ENCODE measurements at regions not wholly inside any gene's neighbourhood (a gene's known extent, or its start where the extent isn't known, plus 50 kb on each side); places are given as distances from the start of the nearest gene placed in this dataset.

DNA sequence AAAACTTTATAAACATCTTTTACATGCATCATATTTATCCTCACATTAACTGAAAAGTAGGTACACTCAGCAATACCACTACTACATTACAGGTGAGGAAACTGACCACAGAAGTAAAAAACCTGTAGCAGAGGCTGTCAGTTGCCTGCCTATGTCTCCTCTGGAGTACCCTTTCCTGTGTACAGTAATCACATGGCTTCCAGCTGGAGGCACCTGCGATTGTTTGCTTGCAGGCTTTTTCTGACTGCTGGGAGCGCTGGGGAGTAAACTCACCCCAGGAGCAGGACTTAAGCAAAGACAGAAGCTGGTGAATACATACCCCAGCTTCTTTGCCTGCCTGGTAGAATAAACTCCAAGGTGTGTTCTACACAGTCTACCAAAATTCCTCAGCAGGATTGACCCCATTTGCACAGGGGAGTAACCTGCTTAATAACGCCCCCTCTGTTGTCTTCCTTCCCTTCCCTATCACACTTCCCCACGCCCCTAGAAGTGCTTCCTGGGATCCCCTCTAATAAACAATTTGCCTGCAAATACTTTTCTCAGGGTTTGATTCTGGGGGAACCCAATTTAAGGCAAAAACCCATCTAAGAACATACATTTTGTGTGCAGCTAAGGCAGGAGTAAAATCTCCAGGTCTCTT, 138.9 kb downstream of the PTH2R start:
- no peak for DNase-seq

DNA sequence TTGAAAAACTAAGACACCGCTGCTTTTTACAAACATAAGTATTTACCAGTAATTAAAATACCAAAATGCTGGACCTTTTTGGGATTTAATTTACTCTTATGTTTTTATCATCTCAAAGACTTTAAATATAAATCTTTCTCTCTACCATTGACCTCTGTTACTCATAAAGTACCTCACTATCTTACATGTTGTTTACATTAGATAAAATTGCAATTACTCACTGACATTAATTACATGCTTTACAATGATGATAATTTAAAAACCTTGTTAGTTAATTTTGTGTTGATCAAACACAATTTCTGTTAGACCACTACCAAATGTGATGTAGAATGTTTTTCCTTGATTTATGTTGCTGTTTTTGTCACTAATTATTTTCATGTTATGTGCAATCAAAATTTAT, 139.5 kb downstream of the PTH2R start:
- DNase-seq: no peak

GRCh38 chr2:208546860-208547650, 140.5 kb downstream of the PTH2R start:
- DNase-seq: no peak

- DNase-seq: no peak
Observed at GRCh38 chr2:208548700-208549099, 142.1 kb downstream of the PTH2R start.

DNA sequence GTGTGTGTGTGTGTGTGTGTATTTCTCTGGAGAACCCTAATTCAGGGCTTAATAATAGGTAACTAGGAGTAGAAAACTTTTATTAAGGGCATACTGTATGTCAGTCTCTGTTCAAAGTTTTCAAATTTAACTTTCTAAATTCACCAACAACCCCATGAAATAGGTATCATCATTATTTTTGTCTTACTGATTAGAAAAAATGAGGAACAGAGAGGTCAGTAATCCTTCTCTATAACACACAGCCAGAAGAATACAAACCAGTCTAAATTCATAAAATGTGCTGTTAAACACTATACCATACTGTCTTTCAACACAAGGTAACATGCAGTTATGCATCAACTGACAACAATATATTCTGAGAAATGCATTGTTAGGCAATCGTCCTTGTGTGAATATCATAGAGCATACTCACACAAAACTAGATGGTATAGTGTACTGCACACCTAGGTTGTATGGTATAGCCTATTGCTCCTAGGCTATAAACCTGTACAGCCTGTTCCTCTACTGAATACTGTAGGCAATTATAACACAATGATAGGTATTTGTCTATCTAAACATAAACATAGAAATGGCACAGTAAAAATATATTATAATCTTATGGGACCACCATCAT, 143.1 kb downstream of the PTH2R start:
- no peak for DNase-seq

DNA sequence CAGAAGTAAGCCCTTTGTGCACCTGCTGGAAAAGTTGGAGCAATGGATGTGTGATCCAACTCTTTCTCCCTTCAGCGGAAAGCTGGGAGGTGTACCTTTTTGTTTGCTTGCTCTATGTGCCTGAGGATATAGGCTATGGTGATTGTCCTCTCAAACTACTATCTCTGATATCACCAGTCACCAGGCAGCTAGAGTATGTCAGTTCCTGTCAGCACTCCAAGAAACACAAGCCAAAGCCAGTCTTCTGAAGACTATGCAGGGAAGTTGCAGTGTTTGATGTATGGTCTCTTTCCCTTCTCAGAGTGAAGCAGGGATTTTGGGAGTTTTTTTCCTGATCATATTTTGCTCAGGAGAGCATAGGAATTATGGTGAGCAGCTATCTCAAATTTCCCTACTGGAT, 146.4 kb downstream of the PTH2R start:
- DNase-seq: no peak

GRCh38 chr2:208556983-208557484, 150.4 kb downstream of the PTH2R start:
- DNase-seq: no peak

GRCh38 chr2:208565690-208566416, 159.3 kb downstream of the PTH2R start:
- DNase-seq: no peak

GRCh38 chr2:208568203-208568602, 161.6 kb downstream of the PTH2R start:
- DNase-seq: no peak

GRCh38 chr2:208570066-208570465, 163.5 kb downstream of the PTH2R start:
- DNase-seq: no peak

GRCh38 chr2:208570851-208571763, 164.5 kb downstream of the PTH2R start:
- no peak for DNase-seq

DNA sequence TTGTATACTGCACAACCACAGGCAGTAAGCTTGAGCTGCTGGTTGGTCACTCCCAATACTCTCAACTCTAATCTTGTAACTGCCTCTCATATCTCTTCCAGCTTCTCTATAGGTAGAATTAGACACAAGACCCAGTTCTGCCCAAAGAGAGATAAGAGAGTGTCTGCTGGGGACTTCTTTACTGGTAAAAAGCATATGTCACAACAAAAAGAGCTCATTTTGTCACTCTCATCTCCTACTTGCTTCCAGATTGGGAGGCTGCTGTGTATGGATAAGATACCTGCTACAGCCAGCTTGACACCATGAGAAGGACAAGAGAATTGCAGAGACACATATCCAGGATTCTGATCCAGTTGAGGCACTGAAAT, 165.2 kb downstream of the PTH2R start:
- DNase-seq: no peak

DNA sequence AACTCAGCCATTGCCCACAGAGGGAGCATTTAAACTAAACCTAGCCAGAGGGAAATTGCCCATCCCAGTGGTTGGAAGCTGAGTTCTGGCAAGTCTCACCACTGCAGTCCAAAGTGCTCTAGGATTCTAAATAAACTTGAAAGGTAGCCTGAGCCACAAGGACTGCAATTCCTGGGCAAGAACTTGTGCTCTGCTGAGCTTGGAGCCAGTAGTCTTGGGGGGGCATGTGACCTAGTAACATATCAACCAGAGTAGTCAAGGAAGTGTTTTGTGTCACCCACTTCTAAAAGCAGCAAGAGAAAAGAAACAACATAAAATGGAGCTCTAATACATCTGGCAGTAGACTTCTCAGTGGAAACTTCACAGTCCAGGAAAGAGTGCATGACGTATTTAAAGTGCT, 167.0 kb downstream of the PTH2R start:
- no peak for DNase-seq

GRCh38 chr2:208579678-208580077, 173.1 kb downstream of the PTH2R start:
- DNase-seq: no peak

DNA sequence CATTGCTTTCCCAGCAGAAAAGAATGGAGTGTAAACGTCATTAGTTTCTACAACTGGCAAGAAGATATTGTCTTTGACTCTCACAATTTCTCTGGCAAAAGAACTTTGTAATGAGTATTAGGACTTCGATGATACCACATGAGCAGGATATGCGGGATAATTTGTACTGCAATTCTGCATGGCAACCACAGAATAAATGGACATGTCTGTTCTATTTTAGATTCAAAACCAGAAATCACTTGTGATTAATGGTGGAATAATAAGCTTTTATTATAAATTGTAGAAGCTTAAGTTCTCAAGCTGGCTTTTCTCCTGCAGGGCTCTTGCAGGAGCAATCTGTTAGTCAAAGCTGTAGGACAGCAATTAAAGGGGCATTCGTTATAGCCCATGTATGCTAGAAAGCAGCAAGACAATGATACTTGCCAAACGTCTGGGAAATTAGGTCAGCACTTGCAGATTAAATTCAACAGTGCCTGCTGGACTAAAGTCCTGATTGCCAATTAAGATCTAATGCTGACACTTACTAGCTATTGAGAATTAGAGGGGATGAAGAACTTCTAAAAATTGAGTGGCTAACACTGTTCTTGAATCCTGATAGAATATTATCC, 177.9 kb downstream of the PTH2R start:
- no peak for DNase-seq

DNA sequence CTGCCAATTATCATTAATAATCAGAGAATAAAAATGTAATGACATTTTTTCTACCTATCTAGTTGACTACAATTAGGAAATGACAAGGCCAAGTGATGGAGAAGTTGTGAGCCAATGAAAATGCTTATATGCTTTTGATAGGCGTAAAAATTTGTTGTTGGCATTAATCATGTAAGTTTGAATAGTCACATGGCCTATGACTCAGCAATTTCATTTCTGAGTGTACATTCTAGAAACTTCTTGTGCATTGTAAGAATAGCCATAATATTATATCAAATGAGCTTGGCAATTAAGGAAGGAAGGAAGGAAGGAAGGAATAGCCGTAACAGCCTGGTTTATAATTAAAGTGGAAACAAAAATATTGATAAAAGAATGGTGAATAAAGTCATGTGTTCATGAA, 179.9 kb downstream of the PTH2R start:
- DNase-seq: no peak

DNA sequence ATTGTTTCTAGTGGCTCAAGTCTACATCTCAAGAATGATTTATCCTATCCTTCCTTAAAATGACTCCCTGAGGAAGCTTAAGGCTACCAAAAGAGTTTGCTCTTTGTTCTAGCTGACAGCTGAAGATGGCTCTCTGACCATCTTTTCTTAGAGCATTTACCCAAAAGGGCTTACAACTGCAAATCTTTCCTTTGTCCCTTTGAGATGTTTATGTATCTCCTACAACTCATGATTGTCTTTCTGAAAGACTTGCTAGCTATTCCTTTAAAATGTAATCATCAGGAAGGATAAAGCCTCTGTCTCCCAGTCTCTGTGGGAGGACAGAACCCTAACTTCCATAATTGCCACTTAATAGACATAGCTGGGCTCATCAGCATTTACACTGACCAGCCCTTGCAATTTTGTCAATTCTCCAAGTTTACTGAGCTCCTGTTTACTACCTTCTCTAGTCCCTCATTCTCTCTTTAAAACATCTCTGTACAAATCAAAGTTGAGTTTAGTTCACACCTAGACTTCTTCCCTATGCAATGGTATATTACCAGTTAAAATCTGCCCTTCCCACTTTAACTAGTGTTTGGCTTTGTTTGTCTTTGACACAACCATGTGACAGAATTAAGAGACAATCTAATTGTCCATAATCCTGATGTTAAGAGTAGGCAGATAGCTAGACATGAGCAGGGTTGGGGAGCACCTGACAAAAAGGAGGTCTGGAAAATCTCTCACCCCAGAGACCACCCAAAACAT, 188.2 kb downstream of the PTH2R start:
- DNase-seq: no peak

DNA sequence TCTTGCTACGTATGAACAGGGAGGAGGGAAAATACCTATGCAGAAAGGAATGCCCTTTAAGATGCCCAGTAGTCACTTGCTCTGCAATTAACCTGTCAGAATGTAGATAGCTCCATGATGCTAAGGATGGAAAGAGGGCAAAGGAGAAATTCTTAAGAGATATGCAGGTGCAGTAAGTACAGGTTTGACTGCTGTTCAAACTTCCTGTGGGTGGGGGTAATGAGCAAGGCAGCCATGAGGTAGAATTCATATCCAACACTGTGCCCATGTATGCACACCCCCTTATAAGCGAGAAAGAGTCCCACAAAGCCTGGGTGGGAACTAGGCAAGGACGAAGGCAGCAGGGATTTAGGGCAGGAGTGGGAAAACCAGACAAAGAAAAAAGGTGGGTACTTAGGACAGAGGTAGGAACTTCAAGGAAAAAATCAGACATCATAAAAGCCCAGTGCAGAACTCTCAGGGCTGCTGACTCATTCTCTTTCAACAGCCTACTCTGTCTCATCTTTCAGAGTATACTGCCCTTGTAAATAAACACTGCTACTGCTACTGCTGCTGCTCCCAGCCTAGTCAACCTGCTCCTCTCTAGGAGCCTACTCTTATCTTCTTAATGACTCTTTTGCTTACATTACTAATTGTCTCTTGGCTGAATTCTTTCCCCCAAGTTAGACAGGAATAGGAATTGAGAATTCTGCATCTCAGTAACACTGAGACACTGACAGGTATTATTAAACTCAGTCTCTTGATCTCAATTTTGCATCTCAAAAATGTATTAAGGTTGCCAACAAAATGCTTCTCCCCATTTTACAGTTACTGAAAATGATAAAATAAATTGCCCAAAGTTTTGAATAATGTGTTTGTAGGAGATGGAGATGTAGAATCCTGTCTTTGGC, 189.0 kb downstream of the PTH2R start:
- DNase-seq: no peak

- DNase-seq: no peak
Observed at GRCh38 chr2:208607694-208608093, 201.1 kb downstream of the PTH2R start.
